ENCODE measurements at regions not wholly inside any gene's neighbourhood (a gene's known extent, or its start where the extent isn't known, plus 50 kb on each side); places are given as distances from the start of the nearest gene placed in this dataset.

DNA sequence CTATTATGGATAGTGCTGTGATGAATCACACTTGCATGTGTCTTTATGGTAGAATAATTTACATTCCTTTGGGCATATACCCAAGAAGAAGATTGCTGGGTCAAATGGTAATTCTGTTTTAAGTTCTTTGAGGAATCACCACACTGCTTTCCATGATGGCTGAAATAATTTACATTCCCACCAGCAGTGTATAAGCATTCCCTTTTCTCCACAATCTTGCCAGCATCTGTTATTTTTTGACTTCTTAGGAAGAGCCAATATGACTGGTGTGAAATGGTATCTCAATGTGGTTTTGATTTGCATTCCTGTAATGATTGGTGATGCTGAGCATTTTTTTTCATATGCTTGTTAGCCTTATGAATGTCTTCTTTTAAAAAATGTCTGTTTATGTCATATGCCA is 1120.2 kb downstream of the ARAP2 start:
- Histone ChIP-seq H3F3A (ENCODE audit: low read depth) (no peaks in the 10 kb centered on the region), H3K4me3 (no peak overlapping the region), H3K4me2 (no peak overlapping the region), H3K36me3 (no peaks in the 10 kb centered on the region), H3K79me2 (ENCODE audit: low read depth) (no peaks in the 10 kb centered on the region), H3K9me3 (ENCODE audit: low read depth) (no peaks in the 10 kb centered on the region), H3K9ac (no peak overlapping the region), H4K20me1 (ENCODE audit: low read depth) (no peaks in the 10 kb centered on the region), H3K4me1 (no peaks in the 10 kb centered on the region), H2AFZ (replicated peaks) (no peak overlapping the region), H3K27me3 (no peaks in the 10 kb centered on the region), H3K27ac (no peak overlapping the region)
- Mint-ChIP-seq H3K36me3 (no peaks in the 10 kb centered on the region), H3K4me1 (no peaks in the 10 kb centered on the region), H3K27me3 (ENCODE audit: insufficient read depth, low read depth) (no peaks in the 10 kb centered on the region), H3K27ac (no peak overlapping the region), H3K4me3 (no peak overlapping the region), H3K9me3 (no peaks in the 10 kb centered on the region)
- DNase-seq (ENCODE audit: low spot score), result no peak
- TF ChIP-seq EZH2phosphoT487 (IDR thresholded peaks at IDR 0.05) (no peak), EZH2 (IDR thresholded peaks at IDR 0.05) (no peak)
- TF ChIP-seq, protein P1, sequence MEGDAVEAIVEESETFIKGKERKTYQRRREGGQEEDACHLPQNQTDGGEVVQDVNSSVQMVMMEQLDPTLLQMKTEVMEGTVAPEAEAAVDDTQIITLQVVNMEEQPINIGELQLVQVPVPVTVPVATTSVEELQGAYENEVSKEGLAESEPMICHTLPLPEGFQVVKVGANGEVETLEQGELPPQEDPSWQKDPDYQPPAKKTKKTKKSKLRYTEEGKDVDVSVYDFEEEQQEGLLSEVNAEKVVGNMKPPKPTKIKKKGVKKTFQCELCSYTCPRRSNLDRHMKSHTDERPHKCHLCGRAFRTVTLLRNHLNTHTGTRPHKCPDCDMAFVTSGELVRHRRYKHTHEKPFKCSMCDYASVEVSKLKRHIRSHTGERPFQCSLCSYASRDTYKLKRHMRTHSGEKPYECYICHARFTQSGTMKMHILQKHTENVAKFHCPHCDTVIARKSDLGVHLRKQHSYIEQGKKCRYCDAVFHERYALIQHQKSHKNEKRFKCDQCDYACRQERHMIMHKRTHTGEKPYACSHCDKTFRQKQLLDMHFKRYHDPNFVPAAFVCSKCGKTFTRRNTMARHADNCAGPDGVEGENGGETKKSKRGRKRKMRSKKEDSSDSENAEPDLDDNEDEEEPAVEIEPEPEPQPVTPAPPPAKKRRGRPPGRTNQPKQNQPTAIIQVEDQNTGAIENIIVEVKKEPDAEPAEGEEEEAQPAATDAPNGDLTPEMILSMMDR (IDR thresholded peaks at IDR 0.05), result no peak

DNA sequence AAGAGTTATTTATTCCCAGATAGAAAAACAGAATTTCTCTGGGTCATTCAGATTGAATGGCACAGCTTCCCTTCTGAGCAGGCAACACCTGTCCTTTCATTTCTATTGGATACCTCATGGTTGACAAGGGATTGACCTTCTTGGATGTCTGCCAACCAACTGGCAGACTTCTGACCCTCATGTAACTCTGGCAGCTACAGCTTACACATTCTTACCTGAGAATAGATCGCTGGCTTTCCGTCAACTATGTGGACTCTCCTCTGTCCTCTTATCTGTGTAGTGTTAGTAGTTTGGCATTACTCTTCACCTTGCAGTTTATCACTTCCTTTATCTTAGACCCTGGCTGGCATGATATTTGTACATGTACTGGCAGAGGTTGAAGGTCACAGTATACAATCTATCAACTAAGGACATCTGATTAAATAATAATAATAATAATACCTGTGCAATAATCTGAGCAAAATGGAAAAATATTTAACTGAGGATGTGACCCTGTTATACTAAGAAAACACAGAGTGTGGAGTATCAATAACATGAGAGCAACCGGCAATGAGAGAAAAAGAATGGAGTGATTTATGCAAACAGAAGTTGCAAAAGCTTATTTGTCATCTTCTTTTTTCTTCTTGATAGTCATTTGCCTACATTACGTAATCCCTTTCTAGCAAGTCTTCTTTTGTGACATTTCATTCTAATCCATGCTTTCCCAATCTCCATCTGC is 1118.2 kb downstream of the ARAP2 start:
- H3K4me2 ChIP-seq, result no peak overlapping the region
- H3K27ac ChIP-seq, result no peak overlapping the region
- H3K27me3 ChIP-seq, result no peaks in the 10 kb centered on the region
- H3K4me1 ChIP-seq, result no peaks in the 10 kb centered on the region
- Mint-ChIP-seq H3K27me3 (ENCODE audit: insufficient read depth, low read depth) (peaks cover 2% of the 10 kb centered on the region), H3K4me3 (no peak overlapping the region), H3K36me3 (no peaks in the 10 kb centered on the region), H3K27ac (no peak overlapping the region), H3K4me1 (no peaks in the 10 kb centered on the region), H3K9me3 (no peaks in the 10 kb centered on the region)
- H3K9me3 ChIP-seq (ENCODE audit: low read depth), result no peaks in the 10 kb centered on the region
- no peak for DNase-seq (ENCODE audit: low spot score)
- H2AFZ ChIP-seq (replicated peaks), result no peak overlapping the region
- H3K36me3 ChIP-seq, result no peaks in the 10 kb centered on the region
- no peak overlapping the region for H3K9ac ChIP-seq
- TF ChIP-seq, protein P1 (IDR thresholded peaks at IDR 0.05), result no peak
- TF ChIP-seq EZH2phosphoT487 (IDR thresholded peaks at IDR 0.05) (no peak), EZH2 (IDR thresholded peaks at IDR 0.05) (no peak)
- H3K79me2 ChIP-seq (ENCODE audit: low read depth), result no peaks in the 10 kb centered on the region
- no peaks in the 10 kb centered on the region for H4K20me1 ChIP-seq (ENCODE audit: low read depth)
- no peak overlapping the region for H3K4me3 ChIP-seq
- no peaks in the 10 kb centered on the region for H3F3A ChIP-seq (ENCODE audit: low read depth)

DNA sequence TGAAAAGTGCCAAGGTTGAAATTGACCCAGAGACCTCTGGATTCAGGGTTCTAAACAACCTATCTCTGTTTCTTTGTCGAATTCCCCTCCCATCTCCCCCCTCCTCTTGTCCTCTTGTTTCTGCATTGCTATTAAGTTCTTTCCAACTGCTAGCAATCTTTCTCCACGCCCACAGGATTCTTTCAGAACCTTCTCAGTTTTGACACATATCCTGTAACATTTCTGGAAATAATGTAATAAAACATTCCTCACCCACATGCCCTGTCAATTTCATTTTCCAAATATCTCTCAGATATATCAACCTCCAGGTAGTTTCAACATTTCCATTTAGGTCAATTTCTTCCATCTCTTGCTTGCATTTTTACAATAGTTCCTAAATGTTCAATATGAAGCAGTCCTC is 1105.9 kb downstream of the ARAP2 start:
- H3K4me1 Mint-ChIP-seq, result no peaks in the 10 kb centered on the region
- H3K36me3 ChIP-seq, result no peaks in the 10 kb centered on the region
- H3K4me3 Mint-ChIP-seq, result no peak overlapping the region
- no peaks in the 10 kb centered on the region for H3K9me3 ChIP-seq (ENCODE audit: low read depth)
- no peak overlapping the region for H3K4me3 ChIP-seq
- H3K79me2 ChIP-seq (ENCODE audit: low read depth), result no peaks in the 10 kb centered on the region
- TF ChIP-seq EZH2phosphoT487 (IDR thresholded peaks at IDR 0.05) (no peak), EZH2 (IDR thresholded peaks at IDR 0.05) (no peak)
- TF ChIP-seq, protein P1 (IDR thresholded peaks at IDR 0.05), result no peak
- H3K9ac ChIP-seq, result no peak overlapping the region
- DNase-seq (ENCODE audit: low spot score), result no peak
- no peaks in the 10 kb centered on the region for H3K27me3 ChIP-seq
- H3F3A ChIP-seq (ENCODE audit: low read depth), result no peaks in the 10 kb centered on the region
- no peak overlapping the region for H3K27ac ChIP-seq
- no peaks in the 10 kb centered on the region for H3K4me1 ChIP-seq
- H4K20me1 ChIP-seq (ENCODE audit: low read depth), result no peaks in the 10 kb centered on the region
- no peak overlapping the region for H3K4me2 ChIP-seq
- H3K27me3 Mint-ChIP-seq (ENCODE audit: insufficient read depth, low read depth), result no peaks in the 10 kb centered on the region
- H3K36me3 Mint-ChIP-seq, result no peaks in the 10 kb centered on the region
- no peak overlapping the region for H3K27ac Mint-ChIP-seq
- H2AFZ ChIP-seq (replicated peaks), result no peak overlapping the region
- H3K9me3 Mint-ChIP-seq, result peaks cover 7% of the 10 kb centered on the region

All from neural progenitor cell (in vitro differentiated cells).